Body of pancreas (tissue), 4 donors: ENCODE measurements at regions not wholly inside any gene's neighbourhood (a gene's known extent, or its start where the extent isn't known, plus 50 kb on each side); places are given as distances from the start of the nearest gene placed in this dataset.

Experiments used
- POLR2A ChIP-seq, 3 donors: fragments of 450-650 bp; IDR thresholded peaks; one replicate each; pipeline ENCODE4 v1.6.1; 2016; ENCODE audit warnings: antibody characterized with exemption in 3 of 3, mild to moderate bottlenecking in 2 of 3
- TF ChIP-seq, protein P1 (sequence below), 7 experiments: fragments of 450-650 bp in 4 of 7; fragments of 200-600 bp in 3 of 7; sonication (generic) in 3 of 7; IDR thresholded peaks; one replicate each; pipeline ENCODE4 v1.5.1; 2016 to 2019; ENCODE audit warnings: antibody characterized with exemption in 7 of 7

DNA sequence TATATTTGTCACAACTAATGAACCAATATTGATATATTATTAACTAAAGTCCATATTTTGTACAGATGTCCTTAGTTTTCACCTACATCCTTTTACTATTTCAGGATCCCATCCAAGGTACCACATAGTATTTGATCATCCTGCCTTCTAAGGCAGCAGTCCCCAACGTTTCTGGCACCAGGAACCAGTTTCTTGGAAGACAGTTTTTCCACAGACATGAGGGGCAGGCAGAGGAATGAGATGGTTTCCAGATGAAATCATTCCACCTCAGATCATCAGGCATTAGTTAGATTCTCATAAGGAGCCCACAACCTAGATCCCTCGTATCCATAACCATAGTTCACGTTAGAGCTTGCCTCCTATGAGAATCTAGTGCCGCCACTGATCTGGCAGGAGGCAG, 82.8 kb upstream of the BCL2L14 start:
- TF ChIP-seq, protein P1, sequence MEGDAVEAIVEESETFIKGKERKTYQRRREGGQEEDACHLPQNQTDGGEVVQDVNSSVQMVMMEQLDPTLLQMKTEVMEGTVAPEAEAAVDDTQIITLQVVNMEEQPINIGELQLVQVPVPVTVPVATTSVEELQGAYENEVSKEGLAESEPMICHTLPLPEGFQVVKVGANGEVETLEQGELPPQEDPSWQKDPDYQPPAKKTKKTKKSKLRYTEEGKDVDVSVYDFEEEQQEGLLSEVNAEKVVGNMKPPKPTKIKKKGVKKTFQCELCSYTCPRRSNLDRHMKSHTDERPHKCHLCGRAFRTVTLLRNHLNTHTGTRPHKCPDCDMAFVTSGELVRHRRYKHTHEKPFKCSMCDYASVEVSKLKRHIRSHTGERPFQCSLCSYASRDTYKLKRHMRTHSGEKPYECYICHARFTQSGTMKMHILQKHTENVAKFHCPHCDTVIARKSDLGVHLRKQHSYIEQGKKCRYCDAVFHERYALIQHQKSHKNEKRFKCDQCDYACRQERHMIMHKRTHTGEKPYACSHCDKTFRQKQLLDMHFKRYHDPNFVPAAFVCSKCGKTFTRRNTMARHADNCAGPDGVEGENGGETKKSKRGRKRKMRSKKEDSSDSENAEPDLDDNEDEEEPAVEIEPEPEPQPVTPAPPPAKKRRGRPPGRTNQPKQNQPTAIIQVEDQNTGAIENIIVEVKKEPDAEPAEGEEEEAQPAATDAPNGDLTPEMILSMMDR (IDR thresholded peaks at IDR 0.05) = no peak
- TF ChIP-seq POLR2A (IDR thresholded peaks at IDR 0.05) = no peak
